GM10266 (cell line): ENCODE measurements at regions not wholly inside any gene's neighbourhood (a gene's known extent, or its start where the extent isn't known, plus 50 kb on each side); places are given as distances from the start of the nearest gene placed in this dataset.

ENCODE experiments used
- DNase-seq: peaks from one replicate; pipeline ENCODE4 v3.0.0; 2012; ENCODE audit errors: extremely low spot score
- TF ChIP-seq, protein P1 (sequence below): IDR thresholded peaks from 2 replicates; pipeline ENCODE4 v1.5.1; 2012; ENCODE audit warnings: mild to moderate bottlenecking, low read depth; ENCODE audit not compliant: control insufficient read depth, insufficient read depth; ENCODE audit errors: missing control alignments

DNA sequence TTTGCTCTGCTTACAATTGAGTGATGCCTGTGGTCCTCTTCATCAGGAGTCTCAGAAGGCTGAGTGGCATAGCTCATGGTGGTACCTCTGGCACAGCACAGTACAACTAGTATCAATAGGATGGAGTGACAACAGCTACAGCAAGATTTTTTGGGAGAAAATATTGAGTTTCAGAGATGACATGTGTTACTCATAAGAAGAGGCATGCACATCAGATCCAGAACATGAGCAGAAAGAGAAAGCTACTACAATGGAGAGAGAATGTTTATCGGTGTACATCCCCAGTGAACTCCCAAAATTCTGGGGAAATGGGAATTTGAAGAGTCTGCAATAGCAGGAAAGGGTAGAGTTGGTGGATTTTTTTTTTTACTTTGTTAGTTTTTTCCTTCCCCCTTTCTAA lies 130.5 kb upstream of the MB21D2 start:
- no peak for DNase-seq
- TF ChIP-seq, protein P1, sequence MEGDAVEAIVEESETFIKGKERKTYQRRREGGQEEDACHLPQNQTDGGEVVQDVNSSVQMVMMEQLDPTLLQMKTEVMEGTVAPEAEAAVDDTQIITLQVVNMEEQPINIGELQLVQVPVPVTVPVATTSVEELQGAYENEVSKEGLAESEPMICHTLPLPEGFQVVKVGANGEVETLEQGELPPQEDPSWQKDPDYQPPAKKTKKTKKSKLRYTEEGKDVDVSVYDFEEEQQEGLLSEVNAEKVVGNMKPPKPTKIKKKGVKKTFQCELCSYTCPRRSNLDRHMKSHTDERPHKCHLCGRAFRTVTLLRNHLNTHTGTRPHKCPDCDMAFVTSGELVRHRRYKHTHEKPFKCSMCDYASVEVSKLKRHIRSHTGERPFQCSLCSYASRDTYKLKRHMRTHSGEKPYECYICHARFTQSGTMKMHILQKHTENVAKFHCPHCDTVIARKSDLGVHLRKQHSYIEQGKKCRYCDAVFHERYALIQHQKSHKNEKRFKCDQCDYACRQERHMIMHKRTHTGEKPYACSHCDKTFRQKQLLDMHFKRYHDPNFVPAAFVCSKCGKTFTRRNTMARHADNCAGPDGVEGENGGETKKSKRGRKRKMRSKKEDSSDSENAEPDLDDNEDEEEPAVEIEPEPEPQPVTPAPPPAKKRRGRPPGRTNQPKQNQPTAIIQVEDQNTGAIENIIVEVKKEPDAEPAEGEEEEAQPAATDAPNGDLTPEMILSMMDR: no peak

DNA sequence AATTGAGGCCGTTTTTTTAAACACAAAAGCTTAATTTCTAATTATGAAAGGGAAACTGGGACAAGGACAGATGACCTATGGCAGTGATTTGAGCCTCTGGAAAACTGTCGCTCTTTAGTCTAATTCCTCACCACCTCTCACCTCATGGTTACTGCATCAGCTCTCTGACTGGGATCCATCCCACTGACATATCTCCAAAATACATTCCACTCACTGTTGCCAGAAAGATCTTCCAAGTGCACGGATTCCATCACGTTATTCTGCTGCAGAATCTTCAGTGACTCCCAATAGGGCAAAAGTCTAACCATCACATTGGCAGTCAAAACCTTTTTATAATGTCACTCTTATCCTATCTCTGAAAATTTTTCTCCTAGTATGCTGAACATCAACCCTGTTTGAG lies 132.3 kb upstream of the MB21D2 start:
- TF ChIP-seq, protein P1: no peak
- no peak for DNase-seq

DNA sequence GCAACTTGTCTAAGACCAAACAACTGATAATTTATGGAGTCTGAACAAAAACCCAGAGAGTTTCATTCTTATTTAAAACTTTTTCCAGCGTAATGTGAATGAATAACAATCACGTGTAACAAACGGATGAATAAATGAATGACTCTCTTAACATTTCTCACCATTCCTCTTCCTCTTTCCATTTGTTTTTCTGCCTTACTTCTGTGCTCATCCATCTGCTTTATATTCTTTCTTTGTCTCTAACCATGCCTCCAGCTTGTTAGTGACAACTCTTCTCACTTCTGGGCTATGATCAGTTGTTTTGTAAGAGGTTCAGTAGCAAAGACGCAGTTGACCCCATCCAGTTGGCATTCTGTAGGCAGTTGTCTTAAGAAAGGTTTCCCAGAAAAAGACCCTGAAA lies 133.7 kb upstream of the MB21D2 start:
- DNase-seq: no peak
- TF ChIP-seq, protein P1: no peak

- DNase-seq: no peak
- TF ChIP-seq, protein P1: no peak
Measured at GRCh38 chr3:193052354-193053045, 134.8 kb upstream of the MB21D2 start.

DNA sequence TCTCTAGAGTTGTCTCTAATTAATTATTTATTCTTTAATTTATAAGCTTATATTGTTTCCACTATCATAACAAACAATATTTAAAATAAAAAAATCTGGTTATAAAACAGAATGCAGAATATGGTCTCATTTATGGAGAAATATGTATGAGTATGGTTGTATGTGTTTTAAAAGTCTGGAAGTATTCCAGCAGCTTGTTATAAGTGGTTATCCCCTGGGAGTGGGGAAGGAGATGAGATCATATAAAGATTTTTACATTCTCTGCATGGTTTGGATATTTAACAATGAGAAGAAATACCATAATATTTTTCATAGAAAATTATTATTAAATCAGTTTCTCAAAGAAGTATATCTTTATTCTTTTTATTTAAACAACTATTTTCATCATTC lies 135.4 kb upstream of the MB21D2 start:
- no peak for DNase-seq
- TF ChIP-seq, protein P1: no peak

- TF ChIP-seq, protein P1: no peak
- DNase-seq: no peak
Measured at GRCh38 chr3:193055352-193055751, 137.7 kb upstream of the MB21D2 start.

DNA sequence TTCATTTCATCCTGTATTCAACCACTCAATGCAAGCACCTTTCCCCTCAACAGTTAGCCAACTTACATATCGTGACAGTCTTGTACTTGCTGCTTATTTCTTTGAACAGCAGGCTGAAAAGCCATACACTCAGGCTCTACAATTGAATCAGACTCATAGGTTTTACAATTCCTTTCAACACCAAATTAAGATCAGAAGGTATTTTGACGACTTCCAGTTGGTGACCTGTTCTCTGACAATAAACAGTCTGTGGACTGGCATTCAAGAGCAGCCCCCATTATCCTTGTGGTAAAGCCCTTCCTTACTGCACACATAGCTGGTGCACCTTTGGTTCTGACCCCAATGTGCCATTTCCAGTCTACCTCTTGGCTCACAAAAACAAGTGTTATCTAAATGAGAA lies 140.0 kb upstream of the MB21D2 start:
- TF ChIP-seq, protein P1: no peak
- DNase-seq: no peak
